GM23338 (cell line): ENCODE measurements at regions not wholly inside any gene's neighbourhood (a gene's known extent, or its start where the extent isn't known, plus 50 kb on each side); places are given as distances from the start of the nearest gene placed in this dataset.

Source experiments
- CTCF ChIP-seq, 2 experiments: fragments of 200-600 bp in 1 of 2; sonication (generic) in 1 of 2; conservative IDR thresholded peaks; 2 replicates each; pipeline versions ENCODE4 v1.5.1 to v1.6.1; 2016 to 2017; ENCODE audit warnings: antibody characterized with exemption in 2 of 2, low read depth in 2 of 2, mild to moderate bottlenecking in 2 of 2, moderate library complexity in 1 of 2
- EZH2 ChIP-seq: fragments of 200-600 bp; sonication (generic); IDR thresholded peaks from one replicate; pipeline ENCODE4 v1.8.0; 2017; ENCODE audit warnings: antibody characterized with exemption, mild to moderate bottlenecking, low read depth; ENCODE audit not compliant: unreplicated experiment
- POLR2AphosphoS5 ChIP-seq: IDR thresholded peaks from 2 replicates; pipeline ENCODE4 v1.6.1; 2016; ENCODE audit warnings: antibody characterized with exemption, low read depth

DNA sequence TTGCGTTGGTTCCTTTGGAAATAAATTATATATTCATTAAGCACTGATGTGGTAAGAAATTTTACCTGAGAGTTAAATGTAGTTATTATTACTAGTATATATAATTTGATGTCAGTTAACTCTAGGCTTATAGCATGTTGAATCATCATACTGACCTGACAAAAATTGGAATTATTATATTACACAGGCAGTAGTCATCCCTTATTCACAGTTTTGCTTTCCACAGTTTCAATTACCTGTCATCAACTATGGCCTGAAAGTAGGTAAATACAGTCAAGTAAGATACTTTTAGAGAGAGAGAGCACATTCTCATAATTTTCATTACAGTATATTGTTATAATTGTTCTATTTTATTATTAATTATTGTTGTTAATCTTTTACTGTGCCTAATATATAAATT lies 1074.7 kb downstream of the CDH11 start:
- TF ChIP-seq POLR2AphosphoS5 (no peak), EZH2 (no peak), CTCF (conservative IDR thresholded peaks at IDR 0.05; ENCODE audit: low read depth in 2 of 2) (no peak)
